ENCODE measurements at regions not wholly inside any gene's neighbourhood (a gene's known extent, or its start where the extent isn't known, plus 50 kb on each side); places are given as distances from the start of the nearest gene placed in this dataset.

- Histone ChIP-seq H2AFZ (ENCODE audit: insufficient read depth, low read depth, low read length, poor library complexity, severe bottlenecking) (no peak overlapping the region), H3K27ac (ENCODE audit: low read depth in 1 of 2, low read length in 2 of 2) (no peak overlapping the region), H3K9ac (ENCODE audit: insufficient read depth, low read length, poor library complexity, severe bottlenecking) (no peak overlapping the region), H3K36me3 (replicated peaks in 1 of 2; ENCODE audit: control insufficient read depth in 1 of 2, insufficient read depth in 2 of 2, low read length in 2 of 2) (no peaks in the 10 kb centered on the region), H3K79me2 (ENCODE audit: insufficient read depth, low read length) (no peaks in the 10 kb centered on the region), H3K9me3 (replicated peaks in 1 of 2; ENCODE audit: control insufficient read depth in 1 of 2, insufficient read depth in 1 of 2, low read length in 2 of 2) (no peaks in the 10 kb centered on the region), H3K4me2 (replicated peaks; ENCODE audit: extremely low read depth, low read length, poor library complexity, severe bottlenecking) (no peak overlapping the region), H4K20me1 (ENCODE audit: insufficient read depth, low read length) (no peaks in the 10 kb centered on the region), H3K4me1 (ENCODE audit: control insufficient read depth in 1 of 2, insufficient read depth in 2 of 2, low read length in 2 of 2) (no peaks in the 10 kb centered on the region), H3K4me3 (replicated peaks in 1 of 3; ENCODE audit: low read depth in 2 of 3, low read length in 3 of 3) (no peak overlapping the region), H3K27me3 (ENCODE audit: control insufficient read depth in 2 of 2, insufficient read depth in 2 of 2, low read length in 2 of 2) (no peaks in the 10 kb centered on the region)
- 88% methylated on average over 1 of the region's 2 CpGs for WGBS (ENCODE audit: insufficient coverage)
- no peak for TF ChIP-seq CTCF (IDR thresholded peaks at IDR 0.05)
- Mint-ChIP-seq H3K4me3 (no peak overlapping the region), H3K4me1 (no peaks in the 10 kb centered on the region), H3K9me3 (peaks cover 0 to 4% (median 0%) of the 10 kb centered on the region in 7 donors), H3K36me3 (no peaks in the 10 kb centered on the region), H3K27me3 (ENCODE audit: low read depth in 3 of 3) (no peaks in the 10 kb centered on the region), H3K27ac (no peak overlapping the region)
- intact Hi-C loops (cut with micrococcal nuclease) = no loop called here
- DNase-seq = no peak
Observed at GRCh38 chr4:180578175-180578574, 1665.0 kb upstream of the TENM3 start.

DNA sequence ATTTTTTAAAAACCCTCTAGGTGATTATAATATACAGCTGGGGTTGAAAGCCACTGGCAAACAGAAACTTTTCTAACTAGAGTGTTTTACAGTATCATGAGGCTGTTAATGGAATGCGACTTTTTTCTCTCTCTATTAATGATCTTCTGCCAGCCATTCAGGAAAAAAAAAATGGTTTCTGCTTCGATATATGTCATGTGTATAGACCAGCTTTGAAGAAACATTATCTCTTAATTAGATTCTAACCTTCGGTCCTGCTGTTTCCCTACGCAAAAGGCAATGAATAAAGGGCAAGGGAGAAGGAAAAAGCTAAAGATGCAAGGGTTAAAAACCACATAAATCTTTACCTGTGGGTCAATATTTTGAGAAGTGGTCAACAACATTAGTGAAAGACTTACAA is 1662.1 kb upstream of the TENM3 start:
- H3K4me3 ChIP-seq (replicated peaks in 1 of 3; ENCODE audit: low read depth in 2 of 3, low read length in 3 of 3) = no peak overlapping the region
- H2AFZ ChIP-seq (ENCODE audit: insufficient read depth, low read depth, low read length, poor library complexity, severe bottlenecking) = no peak overlapping the region
- intact Hi-C loops (cut with micrococcal nuclease) = no loop called here
- no peaks in the 10 kb centered on the region for H3K79me2 ChIP-seq (ENCODE audit: insufficient read depth, low read length)
- H3K4me1 ChIP-seq (ENCODE audit: control insufficient read depth in 1 of 2, insufficient read depth in 2 of 2, low read length in 2 of 2) = no peaks in the 10 kb centered on the region
- H3K27ac ChIP-seq (ENCODE audit: low read depth in 1 of 2, low read length in 2 of 2) = no peak overlapping the region
- WGBS (ENCODE audit: insufficient coverage) = no CpG with 5 or more reads among the region's 4 CpGs
- Mint-ChIP-seq H3K36me3 (no peaks in the 10 kb centered on the region), H3K27me3 (ENCODE audit: low read depth in 3 of 3) (no peaks in the 10 kb centered on the region), H3K9me3 (peaks cover 0 to 4% (median 0%) of the 10 kb centered on the region in 7 donors), H3K4me1 (no peaks in the 10 kb centered on the region), H3K27ac (no peak overlapping the region), H3K4me3 (no peak overlapping the region)
- TF ChIP-seq CTCF (IDR thresholded peaks at IDR 0.05) = no peak
- H3K9ac ChIP-seq (ENCODE audit: insufficient read depth, low read length, poor library complexity, severe bottlenecking) = no peak overlapping the region
- H3K36me3 ChIP-seq (replicated peaks in 1 of 2; ENCODE audit: control insufficient read depth in 1 of 2, insufficient read depth in 2 of 2, low read length in 2 of 2) = no peaks in the 10 kb centered on the region
- no peaks in the 10 kb centered on the region for H3K9me3 ChIP-seq (replicated peaks in 1 of 2; ENCODE audit: control insufficient read depth in 1 of 2, insufficient read depth in 1 of 2, low read length in 2 of 2)
- H3K4me2 ChIP-seq (replicated peaks; ENCODE audit: extremely low read depth, low read length, poor library complexity, severe bottlenecking) = no peak overlapping the region
- no peaks in the 10 kb centered on the region for H4K20me1 ChIP-seq (ENCODE audit: insufficient read depth, low read length)
- DNase-seq = no peak
- no peaks in the 10 kb centered on the region for H3K27me3 ChIP-seq (ENCODE audit: control insufficient read depth in 2 of 2, insufficient read depth in 2 of 2, low read length in 2 of 2)

Measured in CD14-positive monocyte (primary cell).